ENCODE measurements at regions not wholly inside any gene's neighbourhood (a gene's known extent, or its start where the extent isn't known, plus 50 kb on each side); places are given as distances from the start of the nearest gene placed in this dataset.
"Not testable (repeated sequence)": the region's sequence is repeated elsewhere in the genome, so short reads cannot be mapped to it uniquely, and the experiment has no call there.

DNA sequence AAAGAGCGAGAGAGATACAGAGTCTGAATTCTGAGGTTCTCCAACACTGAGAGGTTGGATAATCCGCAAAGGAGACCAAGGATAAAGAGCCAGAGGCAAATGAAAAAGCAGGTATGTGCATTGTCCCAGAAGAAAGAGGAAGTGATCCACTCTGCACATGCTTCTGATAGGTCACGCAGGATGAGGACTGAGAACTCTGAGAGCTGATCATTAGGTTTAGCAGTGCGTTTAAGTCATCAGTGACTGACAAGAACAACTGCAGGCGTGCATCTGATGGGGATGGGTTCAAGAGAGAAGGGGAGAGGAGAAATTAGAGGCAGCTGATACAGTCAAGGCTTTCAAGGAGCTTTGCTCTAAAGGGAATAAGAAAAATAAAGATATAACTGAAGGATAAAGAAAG, 301.2 kb upstream of the SGK1 start:
- no peaks in the 10 kb centered on the region for H3K27me3 ChIP-seq (ENCODE audit: insufficient read depth, low read length)

DNA sequence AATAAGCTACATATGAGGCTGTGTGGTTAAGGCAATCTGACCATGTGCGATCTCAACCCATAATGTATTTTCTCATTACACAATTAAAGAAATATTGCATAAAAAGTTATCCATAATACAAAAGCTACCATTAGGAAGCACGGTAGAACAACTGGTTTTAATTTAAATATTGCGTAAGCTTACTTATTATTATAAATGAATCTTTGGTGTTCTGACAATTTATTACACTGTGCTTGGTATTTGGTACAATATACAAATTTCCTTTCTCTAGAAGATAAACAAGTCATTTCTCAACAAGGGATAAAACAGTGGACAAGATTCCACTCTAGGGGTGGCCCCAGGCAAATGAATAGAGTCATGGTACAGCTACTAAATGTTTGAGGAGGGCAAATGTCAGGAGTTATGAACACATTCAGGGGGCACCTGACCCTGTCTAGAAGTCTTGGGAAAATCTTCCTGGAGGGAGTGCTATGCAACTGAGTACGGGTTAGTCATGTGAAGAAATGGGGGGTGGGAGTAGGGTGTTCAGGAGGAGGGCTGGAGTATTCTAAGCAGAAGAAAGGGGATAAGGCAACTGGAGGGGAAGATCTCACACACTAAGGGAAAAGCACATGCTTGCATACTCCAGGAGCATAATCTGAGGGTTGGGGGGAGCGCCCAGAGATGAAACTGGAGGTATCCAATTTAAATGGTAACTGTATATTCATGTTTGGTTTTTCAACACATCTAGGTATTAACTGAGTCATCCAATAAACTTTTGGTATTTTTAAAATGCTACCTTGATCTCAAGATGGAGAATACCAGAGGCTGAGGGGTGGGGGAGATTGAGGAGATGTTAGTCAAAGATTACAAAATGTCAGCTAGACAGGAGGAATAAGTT, 296.9 kb upstream of the SGK1 start:
- no peaks in the 10 kb centered on the region for H3K27me3 ChIP-seq (ENCODE audit: insufficient read depth, low read length)
- no peak overlapping the region for H3K9ac ChIP-seq (ENCODE audit: low read depth, low read length)
- no peak overlapping the region for H3K4me3 ChIP-seq (ENCODE audit: low read length)
- 92% methylated on average over 2 of the region's 5 CpGs for WGBS
- no peaks in the 10 kb centered on the region for H3K36me3 ChIP-seq (ENCODE audit: insufficient read depth, low read length)
- no peaks in the 10 kb centered on the region for H3K4me1 ChIP-seq (ENCODE audit: insufficient read depth, low read length)
- no peak overlapping the region for H3K27ac ChIP-seq (ENCODE audit: low read depth, low read length)
- H3K9me3 ChIP-seq (ENCODE audit: insufficient read depth, low read depth, low read length), result no peaks in the 10 kb centered on the region

More for the DNA sequence above, 301.2 kb upstream of the SGK1 start:
- H3K4me3 ChIP-seq (ENCODE audit: low read length), result no peak overlapping the region
- WGBS, result 92% methylated on average over 5 of the region's 5 CpGs
- no peak overlapping the region for H3K9ac ChIP-seq (ENCODE audit: low read depth, low read length)
- peaks cover 4% of the 10 kb centered on the region; the same call in 1 of the 2 replicates for H3K4me1 ChIP-seq (ENCODE audit: insufficient read depth, low read length)
- no peaks in the 10 kb centered on the region for H3K9me3 ChIP-seq (ENCODE audit: insufficient read depth, low read depth, low read length)
- H3K36me3 ChIP-seq (ENCODE audit: insufficient read depth, low read length), result no peaks in the 10 kb centered on the region
- H3K27ac ChIP-seq (ENCODE audit: low read depth, low read length), result no peak overlapping the region

DNA sequence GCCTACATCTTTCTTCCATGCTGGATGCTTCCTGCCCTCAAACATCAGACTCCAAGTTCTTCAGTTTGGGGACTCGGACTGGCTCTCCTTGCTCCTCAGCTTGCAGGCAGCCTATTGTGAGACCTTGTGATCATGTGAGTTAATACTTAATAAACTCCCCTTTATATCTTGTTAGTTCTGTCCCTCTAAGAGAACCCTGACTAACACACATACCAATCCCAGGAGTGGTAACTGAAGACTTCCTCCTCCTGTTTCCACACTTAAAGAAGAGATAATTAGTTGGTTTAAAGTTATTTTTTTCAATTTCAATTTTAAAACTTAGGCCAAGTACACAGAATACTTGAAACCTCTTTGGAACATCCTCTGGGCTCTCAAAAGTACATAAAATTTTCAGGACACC, 294.2 kb upstream of the SGK1 start:
- 88% methylated on average over 1 of the region's 1 CpG for WGBS
- H3K27me3 ChIP-seq (ENCODE audit: insufficient read depth, low read length), result not testable (repeated sequence)

DNA sequence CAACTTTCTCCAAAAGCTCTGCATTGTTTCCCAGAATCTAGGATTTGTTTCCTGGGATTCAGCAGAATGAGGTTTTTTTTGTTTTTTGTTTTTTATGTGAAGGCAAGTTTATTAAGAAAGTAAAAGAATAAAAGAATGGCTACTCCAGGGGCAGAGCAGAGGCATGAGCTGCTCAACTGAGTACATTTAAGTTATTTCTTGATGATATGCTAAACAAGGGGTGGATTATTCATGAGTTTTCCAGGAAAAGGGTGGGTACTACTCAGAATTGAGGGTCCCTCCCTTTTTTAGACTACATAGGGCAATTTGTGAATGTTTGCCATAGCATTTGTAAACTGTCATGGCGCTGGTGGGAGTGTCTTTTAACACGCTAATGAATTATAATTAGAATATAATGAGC, 292.5 kb upstream of the SGK1 start:
- Histone ChIP-seq H3K36me3 (ENCODE audit: insufficient read depth, low read length) (no peaks in the 10 kb centered on the region), H3K9me3 (ENCODE audit: insufficient read depth, low read depth, low read length) (no peaks in the 10 kb centered on the region), H3K4me1 (ENCODE audit: insufficient read depth, low read length) (no peaks in the 10 kb centered on the region), H3K27ac (ENCODE audit: low read depth, low read length) (no peak overlapping the region), H3K9ac (ENCODE audit: low read depth, low read length) (no peak overlapping the region), H3K4me3 (ENCODE audit: low read length) (no peak overlapping the region), H3K27me3 (ENCODE audit: insufficient read depth, low read length) (no peaks in the 10 kb centered on the region)
- WGBS, result 100% methylated on average over 2 of the region's 2 CpGs

More for the DNA sequence above, 294.2 kb upstream of the SGK1 start:
- not testable (repeated sequence) for H3K27ac ChIP-seq (ENCODE audit: low read depth, low read length); H3K9me3 ChIP-seq (ENCODE audit: insufficient read depth, low read depth, low read length); H3K4me3 ChIP-seq (ENCODE audit: low read length); H3K9ac ChIP-seq (ENCODE audit: low read depth, low read length); H3K4me1 ChIP-seq (ENCODE audit: insufficient read depth, low read length); H3K36me3 ChIP-seq (ENCODE audit: insufficient read depth, low read length)

GRCh38 chr6:134609716-134610261, 291.9 kb upstream of the SGK1 start:
- no peak overlapping the region for H3K27ac ChIP-seq (ENCODE audit: low read depth, low read length)
- 90% methylated on average over 1 of the region's 1 CpG for WGBS
- no peaks in the 10 kb centered on the region for H3K36me3 ChIP-seq (ENCODE audit: insufficient read depth, low read length)
- no peaks in the 10 kb centered on the region for H3K9me3 ChIP-seq (ENCODE audit: insufficient read depth, low read depth, low read length)
- H3K4me1 ChIP-seq (ENCODE audit: insufficient read depth, low read length), result no peaks in the 10 kb centered on the region
- H3K9ac ChIP-seq (ENCODE audit: low read depth, low read length), result no peak overlapping the region
- no peak overlapping the region for H3K4me3 ChIP-seq (ENCODE audit: low read length)
- no peaks in the 10 kb centered on the region for H3K27me3 ChIP-seq (ENCODE audit: insufficient read depth, low read length)

GRCh38 chr6:134607411-134607810, 289.5 kb upstream of the SGK1 start:
- no peaks in the 10 kb centered on the region for H3K4me1 ChIP-seq (ENCODE audit: insufficient read depth, low read length)
- no peaks in the 10 kb centered on the region for H3K36me3 ChIP-seq (ENCODE audit: insufficient read depth, low read length)
- WGBS, result 80% methylated on average over 1 of the region's 1 CpG
- no peak overlapping the region for H3K27ac ChIP-seq (ENCODE audit: low read depth, low read length)
- H3K27me3 ChIP-seq (ENCODE audit: insufficient read depth, low read length), result no peaks in the 10 kb centered on the region
- H3K9me3 ChIP-seq (ENCODE audit: insufficient read depth, low read depth, low read length), result no peaks in the 10 kb centered on the region
- H3K4me3 ChIP-seq (ENCODE audit: low read length), result no peak overlapping the region
- H3K9ac ChIP-seq (ENCODE audit: low read depth, low read length), result no peak overlapping the region

GRCh38 chr6:134605034-134605433, 287.1 kb upstream of the SGK1 start:
- H3K9me3 ChIP-seq (ENCODE audit: insufficient read depth, low read depth, low read length), result peaks cover 14% of the 10 kb centered on the region
- no peak overlapping the region for H3K9ac ChIP-seq (ENCODE audit: low read depth, low read length)
- H3K36me3 ChIP-seq (ENCODE audit: insufficient read depth, low read length), result no peaks in the 10 kb centered on the region
- H3K4me3 ChIP-seq (ENCODE audit: low read length), result no peak overlapping the region
- no peaks in the 10 kb centered on the region for H3K4me1 ChIP-seq (ENCODE audit: insufficient read depth, low read length)
- 96% methylated on average over 9 of the region's 10 CpGs for WGBS
- H3K27me3 ChIP-seq (ENCODE audit: insufficient read depth, low read length), result no peaks in the 10 kb centered on the region
- no peak overlapping the region for H3K27ac ChIP-seq (ENCODE audit: low read depth, low read length)

DNA sequence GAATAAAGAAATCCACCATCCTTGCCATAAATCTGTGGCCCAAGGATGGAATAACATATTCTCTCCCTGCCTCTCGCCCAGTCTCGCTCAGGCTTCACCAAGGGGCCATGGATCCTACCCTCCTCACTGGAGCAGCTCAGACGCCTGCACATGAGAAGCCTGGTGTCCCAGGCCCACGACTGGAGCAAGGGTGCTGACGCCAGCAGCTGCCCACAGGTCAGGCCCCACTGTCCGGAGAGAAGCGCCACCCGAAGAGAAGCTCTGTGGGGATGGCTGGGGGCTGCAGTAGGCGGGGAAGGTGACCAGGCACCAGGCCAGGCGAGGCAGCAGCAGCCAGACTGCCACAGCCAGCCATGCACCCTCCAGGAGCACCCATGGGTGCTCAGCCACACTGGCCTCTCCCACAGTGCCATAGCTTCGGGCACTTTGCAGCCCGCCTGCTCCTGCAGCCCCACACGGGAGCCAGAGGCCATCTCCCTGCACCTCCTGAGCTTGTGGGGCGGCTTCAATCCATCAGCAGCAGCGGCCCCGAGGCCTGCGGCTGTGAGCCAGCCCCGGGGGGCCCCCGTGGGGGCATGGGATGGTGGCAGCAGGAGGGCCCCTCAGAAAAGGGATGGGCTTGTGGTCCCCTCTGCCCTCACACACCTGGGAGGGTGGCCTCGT, 286.2 kb upstream of the SGK1 start:
- H3K9ac ChIP-seq (ENCODE audit: low read depth, low read length), result no peak overlapping the region
- 94% methylated on average over 20 of the region's 20 CpGs for WGBS
- H3K4me3 ChIP-seq (ENCODE audit: low read length), result no peak overlapping the region
- H3K9me3 ChIP-seq (ENCODE audit: insufficient read depth, low read depth, low read length), result peaks cover 16% of the 10 kb centered on the region
- H3K4me1 ChIP-seq (ENCODE audit: insufficient read depth, low read length), result no peaks in the 10 kb centered on the region
- H3K27me3 ChIP-seq (ENCODE audit: insufficient read depth, low read length), result no peaks in the 10 kb centered on the region
- no peak overlapping the region for H3K27ac ChIP-seq (ENCODE audit: low read depth, low read length)
- H3K36me3 ChIP-seq (ENCODE audit: insufficient read depth, low read length), result no peaks in the 10 kb centered on the region

- Histone ChIP-seq H3K9ac (ENCODE audit: low read depth, low read length) (no peak overlapping the region), H3K27ac (ENCODE audit: low read depth, low read length) (no peak overlapping the region), H3K4me1 (ENCODE audit: insufficient read depth, low read length) (no peaks in the 10 kb centered on the region), H3K9me3 (ENCODE audit: insufficient read depth, low read depth, low read length) (peaks cover 16% of the 10 kb centered on the region), H3K27me3 (ENCODE audit: insufficient read depth, low read length) (no peaks in the 10 kb centered on the region), H3K36me3 (ENCODE audit: insufficient read depth, low read length) (no peaks in the 10 kb centered on the region), H3K4me3 (ENCODE audit: low read length) (no peak overlapping the region)
- WGBS, result 94% methylated on average over 4 of the region's 4 CpGs
Observed at GRCh38 chr6:134603561-134603960, 285.6 kb upstream of the SGK1 start.

DNA sequence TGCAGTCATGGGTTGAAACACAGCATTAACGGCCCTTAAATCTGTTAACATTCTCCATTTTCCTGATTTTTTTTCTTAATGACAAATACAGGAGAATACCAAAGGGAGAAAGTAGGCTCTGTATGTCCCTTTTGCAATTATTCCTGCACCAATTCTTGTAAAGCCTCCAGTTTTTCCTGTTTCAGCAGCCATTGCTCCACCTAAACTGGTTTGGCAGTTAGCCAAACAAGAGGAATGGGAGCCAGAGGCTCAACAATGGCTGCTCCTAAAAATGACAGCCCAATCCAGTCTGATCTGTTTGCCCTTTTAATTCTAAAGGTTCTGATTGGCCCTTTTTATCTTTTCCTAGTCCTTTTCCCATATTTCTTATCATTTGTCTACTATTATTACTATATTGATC, 284.2 kb upstream of the SGK1 start:
- no peaks in the 10 kb centered on the region for H3K4me1 ChIP-seq (ENCODE audit: insufficient read depth, low read length)
- H3K27ac ChIP-seq (ENCODE audit: low read depth, low read length), result no peak overlapping the region
- H3K9ac ChIP-seq (ENCODE audit: low read depth, low read length), result no peak overlapping the region
- peaks cover 16% of the 10 kb centered on the region for H3K9me3 ChIP-seq (ENCODE audit: insufficient read depth, low read depth, low read length)
- H3K36me3 ChIP-seq (ENCODE audit: insufficient read depth, low read length), result no peaks in the 10 kb centered on the region
- WGBS, result 100% methylated on average over 1 of the region's 1 CpG
- H3K27me3 ChIP-seq (ENCODE audit: insufficient read depth, low read length), result no peaks in the 10 kb centered on the region
- H3K4me3 ChIP-seq (ENCODE audit: low read length), result no peak overlapping the region

DNA sequence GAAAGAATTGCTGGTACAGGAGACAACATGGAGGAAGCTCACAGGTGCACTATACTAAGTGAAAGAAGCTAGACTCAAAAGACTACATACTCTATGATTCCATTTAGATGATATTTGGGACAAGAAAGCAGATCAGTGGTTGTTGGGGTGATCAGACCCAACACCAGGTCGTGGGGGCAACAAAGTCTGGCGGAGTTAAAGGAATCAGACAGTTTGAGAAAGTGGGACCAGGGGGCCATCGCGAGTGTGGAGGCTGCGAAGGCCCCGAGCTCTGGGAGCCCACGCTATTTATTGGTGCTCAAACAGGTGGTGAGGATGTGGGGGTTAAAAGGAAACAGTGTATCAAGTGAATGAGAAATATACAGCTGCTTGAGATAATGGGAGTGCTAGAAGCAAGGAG, 282.8 kb upstream of the SGK1 start:
- no peak overlapping the region for H3K27ac ChIP-seq (ENCODE audit: low read depth, low read length)
- H3K36me3 ChIP-seq (ENCODE audit: insufficient read depth, low read length), result no peaks in the 10 kb centered on the region
- no peak overlapping the region for H3K4me3 ChIP-seq (ENCODE audit: low read length)
- no peaks in the 10 kb centered on the region for H3K4me1 ChIP-seq (ENCODE audit: insufficient read depth, low read length)
- 78% methylated on average over 7 of the region's 7 CpGs for WGBS
- no peaks in the 10 kb centered on the region for H3K27me3 ChIP-seq (ENCODE audit: insufficient read depth, low read length)
- no peak overlapping the region for H3K9ac ChIP-seq (ENCODE audit: low read depth, low read length)
- peaks cover 16% of the 10 kb centered on the region for H3K9me3 ChIP-seq (ENCODE audit: insufficient read depth, low read depth, low read length)
